ENCODE measurements at regions not wholly inside any gene's neighbourhood (a gene's known extent, or its start where the extent isn't known, plus 50 kb on each side); places are given as distances from the start of the nearest gene placed in this dataset.
A peak's percentile ranks its signal among the peaks of the same experiment; 100 is the strongest.

- no peak for DNase-seq
These were observed 69.0 kb upstream of the RFXAP start for GRCh38 chr13:36750046-36750445.

- DNase-seq = no peak
These were observed 68.6 kb upstream of the RFXAP start for GRCh38 chr13:36750461-36750860.

- no peak for DNase-seq
These were observed 68.1 kb upstream of the RFXAP start for GRCh38 chr13:36750946-36751345.

GRCh38 chr13:36752673-36753072 is 66.3 kb upstream of the RFXAP start:
- no peak for DNase-seq

GRCh38 chr13:36753176-36753575 is 65.8 kb upstream of the RFXAP start:
- DNase-seq = no peak

GRCh38 chr13:36758345-36758744 is 60.7 kb upstream of the RFXAP start:
- DNase-seq = no peak

- no peak for DNase-seq
These were observed 55.8 kb upstream of the RFXAP start for GRCh38 chr13:36763126-36763722.

- no peak for DNase-seq
These were observed 54.5 kb upstream of the RFXAP start for GRCh38 chr13:36764536-36764935.

GRCh38 chr13:36764957-36765356 is 54.1 kb upstream of the RFXAP start:
- no peak for DNase-seq

GRCh38 chr13:36766295-36766694 is 52.7 kb upstream of the RFXAP start:
- DNase-seq = no peak

- no peak for DNase-seq
These were observed 51.7 kb upstream of the RFXAP start for GRCh38 chr13:36767276-36767675.

GRCh38 chr13:36769126-36769525 is 49.9 kb upstream of the RFXAP start:
- peak; percentile 7 to 32 for DNase-seq

All from inflammatory macrophage (primary cell).